ENCODE measurements at regions not wholly inside any gene's neighbourhood (a gene's known extent, or its start where the extent isn't known, plus 50 kb on each side); places are given as distances from the start of the nearest gene placed in this dataset.

GRCh38 chr11:69935941-69936505 is 116.8 kb upstream of the FGF3 start:
- no peak for TF ChIP-seq ZFX (IDR thresholded peaks at IDR 0.05)
- no peak for TF ChIP-seq CTCF (conservative IDR thresholded peaks at IDR 0.05)
- H3K27ac ChIP-seq, result no peak overlapping the region

- no peak for TF ChIP-seq ZFX (IDR thresholded peaks at IDR 0.05)
- TF ChIP-seq CTCF (conservative IDR thresholded peaks at IDR 0.05), result no peak
- no peak overlapping the region for H3K27ac ChIP-seq
Measured at GRCh38 chr11:69936771-69937170, 117.6 kb upstream of the FGF3 start.

- no peak for TF ChIP-seq ZFX (IDR thresholded peaks at IDR 0.05)
- no peak for TF ChIP-seq CTCF (conservative IDR thresholded peaks at IDR 0.05)
- H3K27ac ChIP-seq, result no peak overlapping the region
Measured at GRCh38 chr11:69938206-69938605, 119.0 kb upstream of the FGF3 start.

- TF ChIP-seq ZFX (IDR thresholded peaks at IDR 0.05) (no peak), CTCF (conservative IDR thresholded peaks at IDR 0.05) (no peak)
- H3K27ac ChIP-seq, result no peak overlapping the region
Measured at GRCh38 chr11:69939551-69940245, 120.5 kb upstream of the FGF3 start.

GRCh38 chr11:69940246-69940610 is 121.0 kb upstream of the FGF3 start:
- no peak overlapping the region for H3K27ac ChIP-seq
- TF ChIP-seq ZFX (IDR thresholded peaks at IDR 0.05), result no peak
- no peak for TF ChIP-seq CTCF (conservative IDR thresholded peaks at IDR 0.05)

- H3K27ac ChIP-seq, result no peak overlapping the region
- TF ChIP-seq ZFX (IDR thresholded peaks at IDR 0.05) (no peak), CTCF (conservative IDR thresholded peaks at IDR 0.05) (no peak)
Measured at GRCh38 chr11:69941546-69942332, 122.5 kb upstream of the FGF3 start.

- TF ChIP-seq ZFX (IDR thresholded peaks at IDR 0.05) (no peak), CTCF (conservative IDR thresholded peaks at IDR 0.05) (no peak)
- H3K27ac ChIP-seq, result no peak overlapping the region
Measured at GRCh38 chr11:69942333-69942820, 123.2 kb upstream of the FGF3 start.

Measured in C4-2B (cell line).